ENCODE measurements at regions not wholly inside any gene's neighbourhood (a gene's known extent, or its start where the extent isn't known, plus 50 kb on each side); places are given as distances from the start of the nearest gene placed in this dataset.

GRCh38 chr11:128047026-128047425, 540.3 kb downstream of the ETS1 start (continued):
- TF ChIP-seq NFXL1 (IDR thresholded peaks at IDR 0.05; ENCODE audit: borderline replicate concordance): no peak
- no peak for TF ChIP-seq SMARCA5 (IDR thresholded peaks at IDR 0.05)
- no peak for TF ChIP-seq ZSCAN29 (IDR thresholded peaks at IDR 0.05)

DNA sequence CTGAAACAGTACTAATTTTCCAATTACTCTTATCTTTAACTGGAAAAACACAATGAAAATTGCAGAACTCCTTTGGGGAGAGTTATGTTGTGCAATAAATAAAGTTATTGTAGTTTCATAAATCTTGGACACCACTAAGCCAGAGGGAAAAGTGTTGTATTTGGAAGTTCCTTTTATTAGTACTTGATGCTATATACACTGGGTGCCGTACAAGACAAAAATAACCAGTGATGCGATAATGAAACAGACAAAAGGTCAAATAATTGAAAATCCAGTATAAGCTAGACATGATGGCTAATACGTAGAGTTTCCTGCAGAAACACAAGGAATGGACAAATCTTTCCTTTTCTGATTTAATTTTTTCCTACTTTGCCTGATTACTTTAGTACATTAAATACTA, 541.1 kb downstream of the ETS1 start:
- H3K27ac ChIP-seq (ENCODE audit: control insufficient read depth, insufficient read depth): no peak overlapping the region
- ChIA-PET SMC1A (ENCODE audit: uncharacterized antibody, unreplicated experiment) (interaction anchor here (1.2 kb wide), 1 partner anchor 115 kb away, joined by 3 read pairs; no protein-coding TSS in a partner anchor), RAD21 (ENCODE audit: unreplicated experiment) (no interaction called here), POLR2A (interaction anchor here (0.6 kb wide), 1 partner anchor 17 kb away, joined by 3 read pairs; no protein-coding TSS in a partner anchor), CTCF (interaction anchor here (1.2 kb wide), 1 partner anchor 14 kb away, joined by 3 read pairs; no protein-coding TSS in a partner anchor)
- no peaks in the 10 kb centered on the region for H4K20me1 ChIP-seq (ENCODE audit: control insufficient read depth, insufficient read depth)
- H3K27me3 ChIP-seq (replicated peaks in 1 of 2; ENCODE audit: control insufficient read depth in 2 of 2, insufficient read depth in 2 of 2, low read length in 1 of 2): peaks cover 1 to 3% of the 10 kb centered on the region in 2 experiments; a peak in 1 of 4 replicates
- H3K79me2 ChIP-seq (ENCODE audit: control insufficient read depth, insufficient read depth, low read length): no peaks in the 10 kb centered on the region
- ATAC-seq (no peak), DNase-seq (ENCODE audit: low read depth, low spot score) (no peak), FAIRE-seq (no peak)
- in situ Hi-C loops (cut with MboI): no loop called here
- H3K36me3 ChIP-seq (ENCODE audit: control insufficient read depth in 2 of 2, insufficient read depth in 2 of 2, low read length in 1 of 2): no peaks in the 10 kb centered on the region
- H3K4me3 ChIP-seq: no peak overlapping the region
- H3K9me3 ChIP-seq (replicated peaks; ENCODE audit: control insufficient read depth, insufficient read depth, low read length): no peaks in the 10 kb centered on the region
- H3K4me1 ChIP-seq (ENCODE audit: control insufficient read depth, insufficient read depth, low read length): no peaks in the 10 kb centered on the region
- TF ChIP-seq PKNOX1 (IDR thresholded peaks at IDR 0.05) (no peak), POLR2AphosphoS2 (IDR thresholded peaks at IDR 0.05; ENCODE audit: low read depth, low read length) (no peak), ZNF217 (IDR thresholded peaks at IDR 0.05) (no peak), RELB (IDR thresholded peaks at IDR 0.05; ENCODE audit: low read depth) (no peak), ZBED1 (IDR thresholded peaks at IDR 0.05; ENCODE audit: borderline replicate concordance) (no peak), PBX3 (IDR thresholded peaks at IDR 0.05; ENCODE audit: insufficient replicate concordance, low read depth, low read length) (no peak), CBX3 (IDR thresholded peaks at IDR 0.05; ENCODE audit: borderline replicate concordance, low read depth) (no peak), SMAD1 (IDR thresholded peaks at IDR 0.05; ENCODE audit: low read depth, partially characterized antibody) (no peak), JUND (IDR thresholded peaks at IDR 0.05; ENCODE audit: low read depth, low read length) (no peak), RBBP5 (conservative IDR thresholded peaks at IDR 0.05) (no peak)
- TF ChIP-seq, protein P1, sequence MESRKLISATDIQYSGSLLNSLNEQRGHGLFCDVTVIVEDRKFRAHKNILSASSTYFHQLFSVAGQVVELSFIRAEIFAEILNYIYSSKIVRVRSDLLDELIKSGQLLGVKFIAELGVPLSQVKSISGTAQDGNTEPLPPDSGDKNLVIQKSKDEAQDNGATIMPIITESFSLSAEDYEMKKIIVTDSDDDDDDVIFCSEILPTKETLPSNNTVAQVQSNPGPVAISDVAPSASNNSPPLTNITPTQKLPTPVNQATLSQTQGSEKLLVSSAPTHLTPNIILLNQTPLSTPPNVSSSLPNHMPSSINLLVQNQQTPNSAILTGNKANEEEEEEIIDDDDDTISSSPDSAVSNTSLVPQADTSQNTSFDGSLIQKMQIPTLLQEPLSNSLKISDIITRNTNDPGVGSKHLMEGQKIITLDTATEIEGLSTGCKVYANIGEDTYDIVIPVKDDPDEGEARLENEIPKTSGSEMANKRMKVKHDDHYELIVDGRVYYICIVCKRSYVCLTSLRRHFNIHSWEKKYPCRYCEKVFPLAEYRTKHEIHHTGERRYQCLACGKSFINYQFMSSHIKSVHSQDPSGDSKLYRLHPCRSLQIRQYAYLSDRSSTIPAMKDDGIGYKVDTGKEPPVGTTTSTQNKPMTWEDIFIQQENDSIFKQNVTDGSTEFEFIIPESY (IDR thresholded peaks at IDR 0.05): no peak
- TF ChIP-seq, protein P2, sequence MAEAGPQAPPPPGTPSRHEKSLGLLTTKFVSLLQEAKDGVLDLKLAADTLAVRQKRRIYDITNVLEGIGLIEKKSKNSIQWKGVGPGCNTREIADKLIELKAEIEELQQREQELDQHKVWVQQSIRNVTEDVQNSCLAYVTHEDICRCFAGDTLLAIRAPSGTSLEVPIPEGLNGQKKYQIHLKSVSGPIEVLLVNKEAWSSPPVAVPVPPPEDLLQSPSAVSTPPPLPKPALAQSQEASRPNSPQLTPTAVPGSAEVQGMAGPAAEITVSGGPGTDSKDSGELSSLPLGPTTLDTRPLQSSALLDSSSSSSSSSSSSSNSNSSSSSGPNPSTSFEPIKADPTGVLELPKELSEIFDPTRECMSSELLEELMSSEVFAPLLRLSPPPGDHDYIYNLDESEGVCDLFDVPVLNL (IDR thresholded peaks at IDR 0.05; ENCODE audit: low read depth, low read length): no peak
- H2AFZ ChIP-seq (ENCODE audit: control insufficient read depth, low read depth, low read length): no peak overlapping the region
- 36% methylated on average over 3 of the region's 3 CpGs for WGBS (ENCODE audit: insufficient coverage, insufficient replicate concordance, low lambda C conversion rate, missing lambda C conversion rate)
- H3K9ac ChIP-seq (ENCODE audit: control insufficient read depth, insufficient read depth, low read length): no peak overlapping the region
- H3K4me2 ChIP-seq (ENCODE audit: control insufficient read depth, insufficient read depth): no peak overlapping the region
- intact Hi-C loops (cut with micrococcal nuclease; ENCODE audit: unreplicated experiment): no loop called here
- BruUV-seq (replicated peaks): no TSS peak

All from GM12878 (cell line).